ENCODE measurements at regions not wholly inside any gene's neighbourhood (a gene's known extent, or its start where the extent isn't known, plus 50 kb on each side); places are given as distances from the start of the nearest gene placed in this dataset.

DNA sequence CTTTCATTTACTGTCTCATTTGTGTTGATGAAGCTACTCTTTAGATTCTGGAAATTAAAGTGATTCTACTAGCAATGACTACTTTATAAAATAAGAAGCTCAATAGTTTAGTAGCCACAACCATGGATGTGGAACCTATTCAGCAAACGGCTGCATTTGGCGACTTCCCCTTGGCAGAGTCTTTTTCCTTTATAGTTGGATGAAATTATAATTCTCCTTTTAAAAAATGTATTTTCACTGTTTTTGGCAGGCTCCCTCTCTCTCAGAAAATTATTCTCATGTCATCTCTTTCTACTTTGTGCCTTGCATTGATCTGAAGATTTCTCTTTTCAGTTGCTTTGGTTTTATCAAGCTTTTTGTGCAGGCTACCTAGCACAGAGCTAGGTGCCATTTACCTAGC, 50.6 kb upstream of the KCNN2 start:
- ChIA-PET CTCF (no interaction called here), POLR2A (no interaction called here)

DNA sequence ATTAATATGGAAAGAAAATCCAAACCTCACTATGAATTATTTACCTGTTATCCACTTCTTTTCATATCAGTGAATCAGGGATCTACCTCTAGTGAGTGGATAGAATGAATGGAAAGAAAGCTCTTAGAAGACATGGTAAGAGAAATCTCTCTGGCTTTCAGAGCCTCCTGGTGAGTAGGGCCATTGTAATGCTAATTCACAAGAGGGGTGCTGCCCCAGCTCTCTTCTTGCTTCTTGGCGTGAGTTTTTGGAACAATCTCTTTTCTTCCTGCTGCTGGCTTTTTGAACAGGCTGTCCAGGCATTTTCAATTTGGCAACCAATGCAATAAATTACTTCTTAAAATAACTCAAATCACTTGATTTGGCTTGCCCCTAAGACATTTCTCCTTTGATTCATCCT, 49.9 kb upstream of the KCNN2 start:
- POLR2A ChIA-PET, result no interaction called here
- CTCF ChIA-PET, result no interaction called here

Data from activated CD8-positive, alpha-beta memory T cell treated with anti-CD3 and anti-CD28 coated beads for 36 hours (primary cell).